Activated T-cell treated with anti-CD3 and anti-CD28 coated beads, Interleukin-2, amount 50 U/mL, for 4 hours (primary cell): ENCODE measurements at regions not wholly inside any gene's neighbourhood (a gene's known extent, or its start where the extent isn't known, plus 50 kb on each side); places are given as distances from the start of the nearest gene placed in this dataset.

Source experiments
- ATAC-seq, 2 donors: fragments of 200-7000 bp; cut with Tn5 transposase; one replicate each; pipeline ENCODE4 v1.10.0; 2021
- DNase-seq: peaks from one replicate; pipeline ENCODE4 v3.0.0-alpha.2; 2020
- H3K27me3 Mint-ChIP-seq: one replicate; pipeline ENCODE4 v1.8.0; 2021; ENCODE audit warnings: low read depth, mixed read lengths
- H3K36me3 Mint-ChIP-seq: one replicate; pipeline ENCODE4 v1.8.0; 2022; ENCODE audit warnings: mixed read lengths; ENCODE audit not compliant: insufficient read depth
- H3K4me1 Mint-ChIP-seq: one replicate; pipeline ENCODE4 v1.8.0; 2021; ENCODE audit warnings: low read depth, mixed read lengths
- H3K4me3 Mint-ChIP-seq: one replicate; pipeline ENCODE4 v1.8.0; 2021; ENCODE audit warnings: mild to moderate bottlenecking, moderate library complexity, mixed read lengths
- H3K9me3 Mint-ChIP-seq: one replicate; pipeline ENCODE4 v1.8.0; 2021; ENCODE audit warnings: mixed read lengths

DNA sequence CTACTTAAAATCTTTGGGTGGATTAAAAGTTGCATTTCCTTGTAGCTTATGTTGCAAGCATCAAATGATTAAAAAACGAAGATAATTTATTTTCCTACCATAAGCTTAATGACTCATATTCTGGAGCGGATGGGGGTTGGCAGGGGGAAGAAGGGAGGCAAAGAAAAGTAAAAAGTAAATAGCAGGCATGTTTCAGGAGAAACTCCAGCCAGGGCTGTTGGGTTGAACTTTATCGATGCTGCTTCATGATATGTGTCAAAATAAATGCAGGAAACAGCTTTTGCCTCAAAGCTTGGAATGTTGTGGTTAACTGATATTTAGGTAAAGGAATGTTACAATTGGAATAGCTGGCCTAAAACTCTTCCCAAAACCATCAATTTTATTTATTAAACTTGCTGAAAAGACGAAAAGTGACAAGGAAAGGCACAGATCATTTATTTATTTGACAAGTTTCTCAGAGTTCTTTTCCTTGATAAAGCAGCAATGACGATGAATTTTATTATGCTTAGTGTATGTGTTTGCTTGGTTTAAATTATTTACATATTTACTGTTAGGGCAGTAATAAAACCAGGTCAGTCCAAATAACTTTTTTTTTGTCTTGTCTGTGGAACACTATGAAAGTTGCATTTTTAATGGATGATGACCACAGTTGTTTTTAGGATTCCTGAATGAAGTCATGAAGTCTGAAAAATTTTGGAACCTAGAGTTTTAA lies 177.9 kb downstream of the PCSK1 start:
- H3K36me3 Mint-ChIP-seq: no peaks in the 10 kb centered on the region
- peaks cover 4% of the 10 kb centered on the region for H3K27me3 Mint-ChIP-seq
- no peak overlapping the region for H3K4me3 Mint-ChIP-seq

DNA sequence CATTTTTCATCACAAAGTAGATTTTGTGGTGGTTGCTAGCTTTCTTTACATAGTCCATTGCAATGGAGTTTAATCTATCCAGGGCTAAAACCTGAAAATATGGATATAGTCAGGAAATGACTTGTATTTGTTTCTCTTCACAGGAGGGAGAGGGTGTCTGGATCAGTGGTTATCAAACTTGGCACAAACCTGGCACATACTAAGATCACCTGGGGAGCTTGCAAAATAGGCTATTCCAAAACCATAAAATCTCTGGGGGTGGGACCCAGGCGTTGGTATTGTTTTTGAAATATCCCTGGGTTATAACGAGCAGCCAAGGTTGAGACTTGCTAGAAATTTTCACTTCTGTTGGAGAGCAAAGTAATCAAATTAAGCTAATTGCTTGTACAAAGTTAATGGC lies 179.9 kb downstream of the PCSK1 start:
- Mint-ChIP-seq H3K36me3 (no peaks in the 10 kb centered on the region), H3K27me3 (no peaks in the 10 kb centered on the region)
- no peak for ATAC-seq

More for the DNA sequence above, 177.9 kb downstream of the PCSK1 start:
- no peak for ATAC-seq
- DNase-seq: no peak
- H3K9me3 Mint-ChIP-seq: no peaks in the 10 kb centered on the region
- peaks cover 7% of the 10 kb centered on the region for H3K4me1 Mint-ChIP-seq

DNA sequence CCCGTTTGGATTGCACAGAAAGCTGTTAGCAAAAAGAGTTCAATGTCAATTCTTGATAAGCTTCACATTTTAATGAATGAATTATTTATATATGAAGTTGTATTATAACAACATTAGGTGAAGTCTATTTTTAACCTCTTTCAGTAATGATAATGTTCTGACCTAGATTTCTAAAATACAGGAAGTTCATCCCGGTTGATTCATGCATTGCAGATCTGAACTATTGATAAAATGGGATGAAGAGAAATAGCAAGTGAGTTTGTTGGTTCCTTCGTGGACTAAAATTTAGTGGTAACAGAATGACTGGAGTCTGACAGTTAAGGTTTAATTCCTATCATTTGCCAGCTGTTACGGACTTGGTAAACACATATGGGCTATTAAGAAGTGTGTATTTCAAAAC lies 180.5 kb downstream of the PCSK1 start:
- H3K36me3 Mint-ChIP-seq: no peaks in the 10 kb centered on the region
- DNase-seq (no peak), ATAC-seq (no peak)
- H3K4me3 Mint-ChIP-seq: no peak overlapping the region
- H3K9me3 Mint-ChIP-seq: no peaks in the 10 kb centered on the region
- H3K27me3 Mint-ChIP-seq: no peaks in the 10 kb centered on the region
- peaks cover under 1% of the 10 kb centered on the region for H3K4me1 Mint-ChIP-seq

More for the DNA sequence above, 179.9 kb downstream of the PCSK1 start:
- no peaks in the 10 kb centered on the region for H3K9me3 Mint-ChIP-seq
- H3K4me1 Mint-ChIP-seq: peaks cover 2% of the 10 kb centered on the region
- no peak overlapping the region for H3K4me3 Mint-ChIP-seq
- DNase-seq: no peak

DNA sequence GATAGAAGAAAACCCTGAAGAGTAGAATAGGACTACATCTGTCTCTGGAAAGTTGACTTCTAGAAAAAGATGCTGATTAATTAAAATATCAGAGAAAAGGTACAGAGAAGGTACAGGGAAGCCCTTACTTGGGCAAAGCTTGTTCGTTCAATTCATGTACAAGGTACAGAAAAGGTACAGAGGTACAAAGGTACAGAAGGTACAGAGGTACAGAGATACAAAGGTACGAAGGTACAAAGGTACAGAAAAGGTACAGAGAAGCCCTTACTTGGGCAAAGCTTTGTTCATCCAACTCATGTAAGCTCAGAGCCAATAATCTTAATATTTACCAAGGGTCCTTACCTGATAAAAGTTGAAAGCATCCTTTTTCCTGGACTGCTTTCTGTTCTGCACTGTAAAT lies 182.3 kb downstream of the PCSK1 start:
- DNase-seq (no peak), ATAC-seq (no peak)
- Mint-ChIP-seq H3K27me3 (peaks cover 2% of the 10 kb centered on the region), H3K36me3 (no peaks in the 10 kb centered on the region), H3K4me1 (no peaks in the 10 kb centered on the region), H3K4me3 (no peak overlapping the region), H3K9me3 (no peaks in the 10 kb centered on the region)

DNA sequence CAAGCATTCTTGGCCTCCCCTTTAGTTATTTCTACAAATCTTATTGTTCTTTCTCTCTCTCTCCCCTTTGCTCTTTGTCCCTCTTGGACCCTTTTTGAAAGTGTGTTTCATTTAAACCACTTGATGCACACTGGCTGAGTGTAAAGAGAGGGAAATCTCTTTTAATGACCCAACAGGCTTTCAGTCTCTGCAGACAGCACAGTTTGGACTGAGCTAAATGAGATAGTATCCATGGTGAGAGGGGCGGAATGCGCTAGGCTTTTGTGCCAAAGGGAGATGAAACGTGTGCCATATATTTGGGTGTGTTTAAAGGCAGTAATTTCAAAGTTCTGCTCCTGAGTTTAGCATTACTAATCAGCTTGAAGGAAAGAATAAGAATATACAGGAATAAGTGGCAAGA lies 184.9 kb downstream of the PCSK1 start:
- H3K9me3 Mint-ChIP-seq: no peaks in the 10 kb centered on the region
- no peaks in the 10 kb centered on the region for H3K4me1 Mint-ChIP-seq
- H3K27me3 Mint-ChIP-seq: peaks cover 7% of the 10 kb centered on the region
- ATAC-seq (no peak), DNase-seq (no peak)
- H3K36me3 Mint-ChIP-seq: no peaks in the 10 kb centered on the region
- H3K4me3 Mint-ChIP-seq: no peak overlapping the region

DNA sequence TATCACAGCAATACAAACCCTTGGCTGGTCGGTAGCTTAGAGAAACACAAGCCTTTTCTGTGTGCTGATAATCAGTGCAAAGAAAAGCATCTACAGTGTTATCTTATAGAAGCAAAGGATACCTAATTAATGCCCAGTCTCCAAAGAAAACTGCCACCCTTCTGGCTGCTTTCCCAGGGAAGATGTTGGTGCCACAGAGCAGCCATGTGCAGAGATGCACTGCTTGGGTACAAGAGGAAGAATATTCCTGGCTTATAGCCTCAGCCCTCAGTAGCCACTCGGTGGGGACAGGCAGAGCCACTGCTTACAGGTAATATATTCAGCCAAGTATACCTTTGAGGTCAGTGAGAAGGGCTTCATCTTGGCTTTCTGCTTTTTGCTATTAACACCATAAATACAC lies 185.3 kb downstream of the PCSK1 start:
- no peak overlapping the region for H3K4me3 Mint-ChIP-seq
- DNase-seq: no peak
- peaks cover 7% of the 10 kb centered on the region for H3K27me3 Mint-ChIP-seq
- H3K4me1 Mint-ChIP-seq: no peaks in the 10 kb centered on the region
- H3K9me3 Mint-ChIP-seq: peaks cover 1% of the 10 kb centered on the region
- ATAC-seq: no peak
- no peaks in the 10 kb centered on the region for H3K36me3 Mint-ChIP-seq

DNA sequence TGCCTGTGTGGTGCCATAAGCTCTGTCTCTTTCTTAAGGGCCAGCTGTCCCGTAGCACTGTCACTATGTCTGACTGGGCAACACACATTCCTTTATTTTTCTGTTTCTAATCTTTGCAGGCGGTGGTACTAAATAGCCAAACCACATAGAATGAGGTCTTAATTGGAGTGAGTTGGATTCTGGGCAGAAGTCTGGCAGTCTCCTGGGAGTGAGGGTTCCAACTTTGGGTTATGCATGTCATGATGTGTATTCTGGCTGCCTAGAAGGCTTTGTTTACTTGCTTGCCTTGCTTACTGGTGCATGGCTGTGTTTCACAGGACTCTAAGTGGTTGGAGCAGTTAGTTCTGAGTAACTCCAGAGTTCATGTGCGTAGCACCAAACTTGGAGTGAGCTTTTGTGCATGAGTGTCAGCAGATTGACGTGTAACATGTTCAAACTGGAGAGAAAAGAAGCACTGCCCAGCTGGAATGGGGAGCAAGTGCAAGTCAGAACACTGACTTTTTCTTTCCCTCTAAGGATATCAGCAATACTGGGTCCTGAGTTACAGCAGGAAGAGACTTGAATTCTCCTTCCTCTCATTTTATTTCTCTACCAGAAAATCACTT lies 185.8 kb downstream of the PCSK1 start:
- peaks cover 7% of the 10 kb centered on the region for H3K27me3 Mint-ChIP-seq
- no peak for DNase-seq
- no peaks in the 10 kb centered on the region for H3K36me3 Mint-ChIP-seq
- no peak for ATAC-seq
- no peak overlapping the region for H3K4me3 Mint-ChIP-seq
- no peaks in the 10 kb centered on the region for H3K4me1 Mint-ChIP-seq
- H3K9me3 Mint-ChIP-seq: peaks cover 3% of the 10 kb centered on the region

DNA sequence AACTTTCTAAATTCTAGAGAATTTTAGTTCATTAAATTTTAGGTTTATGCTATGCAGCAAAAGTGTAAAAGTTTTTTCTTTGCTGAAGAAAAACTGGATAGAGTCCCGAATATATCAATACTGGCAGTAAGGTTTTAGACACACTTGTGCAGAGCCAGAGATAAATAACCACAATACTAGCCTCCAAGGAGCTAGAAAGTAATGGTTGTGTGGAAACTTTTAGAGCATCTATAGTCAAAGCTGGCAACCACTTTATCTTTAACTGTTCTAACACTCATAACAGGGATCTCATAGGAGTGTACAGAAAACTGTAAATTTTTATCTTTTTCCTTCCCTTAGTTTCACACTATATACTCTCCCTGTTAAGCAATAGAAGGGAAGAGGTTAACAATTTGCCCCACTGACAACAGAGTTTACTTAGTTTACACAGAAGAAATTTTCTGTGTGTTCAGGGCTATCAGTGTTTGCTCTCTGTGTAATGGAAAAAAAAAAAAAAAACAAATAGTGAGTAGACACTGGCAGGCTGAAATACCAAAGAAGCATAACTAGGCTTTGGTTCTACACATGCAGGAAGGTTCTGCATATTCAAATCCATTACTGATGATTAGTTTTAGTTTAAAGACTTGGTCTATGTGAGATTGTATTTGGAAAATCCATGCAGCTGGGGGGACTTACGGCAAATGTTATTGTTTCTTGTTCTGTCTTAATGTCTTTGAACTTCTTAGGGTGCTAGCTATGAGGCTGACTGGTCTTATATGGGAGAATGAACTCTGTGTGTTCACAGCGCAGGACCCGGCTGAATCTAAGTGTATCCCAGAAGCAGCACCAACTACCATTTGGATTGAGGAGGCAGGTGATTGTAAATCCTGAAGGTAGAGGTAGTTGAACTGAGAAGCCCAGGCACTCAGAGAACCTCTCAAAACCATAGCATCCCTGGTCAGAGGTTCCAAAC lies 187.6 kb downstream of the PCSK1 start:
- ATAC-seq: no peak
- Mint-ChIP-seq H3K36me3 (no peaks in the 10 kb centered on the region), H3K9me3 (peaks cover 3% of the 10 kb centered on the region), H3K4me3 (no peak overlapping the region), H3K4me1 (no peaks in the 10 kb centered on the region), H3K27me3 (peaks cover 7% of the 10 kb centered on the region)
- DNase-seq: no peak

DNA sequence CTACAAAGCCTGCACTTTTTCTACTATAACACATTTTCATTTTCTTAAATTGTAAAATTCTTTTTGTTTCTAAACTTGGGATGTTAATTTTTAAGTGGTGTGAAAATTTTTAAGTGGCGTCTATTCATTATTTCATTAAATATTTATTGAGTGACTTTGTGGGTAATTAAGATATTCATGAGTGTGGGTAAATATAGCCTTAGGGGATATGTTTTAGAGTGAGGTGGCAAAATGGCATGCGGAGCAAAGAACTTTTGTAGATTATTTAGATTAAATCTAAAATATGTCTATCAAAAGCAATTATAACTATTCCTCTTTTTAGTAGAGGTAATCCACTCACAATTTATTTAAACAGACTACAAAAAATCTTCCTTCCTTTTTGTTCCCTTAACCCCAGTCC lies 188.4 kb downstream of the PCSK1 start:
- DNase-seq (no peak), ATAC-seq (no peak)
- Mint-ChIP-seq H3K27me3 (peaks cover 7% of the 10 kb centered on the region), H3K9me3 (peaks cover 3% of the 10 kb centered on the region), H3K36me3 (no peaks in the 10 kb centered on the region), H3K4me1 (no peaks in the 10 kb centered on the region), H3K4me3 (no peak overlapping the region)

DNA sequence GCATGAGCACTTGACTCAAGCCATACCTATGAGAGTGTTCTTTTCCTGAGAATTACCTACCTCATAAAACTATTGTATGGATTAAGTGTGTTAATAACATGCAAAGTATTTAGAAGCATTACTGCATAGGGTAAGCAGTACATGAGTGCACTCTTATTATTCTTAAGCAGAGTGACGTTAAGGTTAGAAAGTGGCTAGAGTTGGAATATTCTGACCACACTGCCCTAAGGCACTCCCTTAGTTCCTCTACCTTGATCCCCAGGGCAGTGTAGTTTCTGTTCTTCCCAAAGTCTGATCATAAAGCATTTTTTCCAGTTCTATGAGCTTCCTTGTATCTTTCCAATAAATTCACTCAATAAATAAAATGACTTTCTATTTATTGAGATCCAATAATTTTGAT lies 189.2 kb downstream of the PCSK1 start:
- DNase-seq (no peak), ATAC-seq (no peak)
- Mint-ChIP-seq H3K27me3 (peaks cover 7% of the 10 kb centered on the region), H3K9me3 (peaks cover 3% of the 10 kb centered on the region), H3K36me3 (no peaks in the 10 kb centered on the region), H3K4me3 (no peak overlapping the region), H3K4me1 (no peaks in the 10 kb centered on the region)

DNA sequence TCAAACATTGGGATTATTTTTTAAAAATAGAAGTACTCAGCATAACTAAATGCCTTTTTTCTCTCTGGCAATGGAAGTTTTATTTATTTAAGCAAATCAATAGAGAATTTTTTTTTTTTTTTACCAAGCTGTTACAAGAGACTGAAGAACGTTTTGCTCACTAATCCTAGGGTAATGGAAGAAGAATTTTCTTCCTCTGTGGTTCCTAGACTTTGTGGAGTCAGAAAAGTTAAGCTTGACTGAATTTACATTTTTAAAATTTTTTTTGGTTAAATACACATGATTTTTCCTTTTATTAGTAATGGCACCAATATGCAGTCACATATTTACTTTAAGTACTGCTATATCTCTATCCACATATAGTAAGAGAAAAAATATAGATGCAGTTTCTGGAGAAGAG lies 189.8 kb downstream of the PCSK1 start:
- Mint-ChIP-seq H3K27me3 (peaks cover 7% of the 10 kb centered on the region), H3K4me1 (no peaks in the 10 kb centered on the region), H3K36me3 (no peaks in the 10 kb centered on the region), H3K4me3 (no peak overlapping the region), H3K9me3 (peaks cover 3% of the 10 kb centered on the region)
- no peak for ATAC-seq
- DNase-seq: no peak

DNA sequence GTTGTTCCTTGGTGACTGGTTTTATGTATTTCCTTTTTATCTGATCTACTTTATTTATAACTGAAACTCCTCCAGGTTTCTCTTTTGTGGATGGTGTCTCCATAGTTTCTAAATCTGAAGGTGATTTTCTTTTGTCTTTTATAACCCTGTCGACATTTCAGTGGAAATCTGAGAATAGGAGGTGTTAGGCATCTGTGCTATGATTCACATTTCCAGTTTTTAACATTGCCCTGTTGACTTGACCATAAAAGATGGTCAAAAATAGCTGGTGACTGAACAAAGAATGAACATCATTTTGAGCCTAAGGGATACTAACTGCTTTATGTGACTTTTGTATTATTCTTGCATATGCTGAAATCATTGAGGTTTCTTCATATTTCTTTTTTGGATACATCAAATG lies 190.5 kb downstream of the PCSK1 start:
- Mint-ChIP-seq H3K4me1 (no peaks in the 10 kb centered on the region), H3K9me3 (peaks cover 3% of the 10 kb centered on the region), H3K27me3 (peaks cover 7% of the 10 kb centered on the region), H3K36me3 (no peaks in the 10 kb centered on the region), H3K4me3 (no peak overlapping the region)
- DNase-seq: no peak
- no peak for ATAC-seq

DNA sequence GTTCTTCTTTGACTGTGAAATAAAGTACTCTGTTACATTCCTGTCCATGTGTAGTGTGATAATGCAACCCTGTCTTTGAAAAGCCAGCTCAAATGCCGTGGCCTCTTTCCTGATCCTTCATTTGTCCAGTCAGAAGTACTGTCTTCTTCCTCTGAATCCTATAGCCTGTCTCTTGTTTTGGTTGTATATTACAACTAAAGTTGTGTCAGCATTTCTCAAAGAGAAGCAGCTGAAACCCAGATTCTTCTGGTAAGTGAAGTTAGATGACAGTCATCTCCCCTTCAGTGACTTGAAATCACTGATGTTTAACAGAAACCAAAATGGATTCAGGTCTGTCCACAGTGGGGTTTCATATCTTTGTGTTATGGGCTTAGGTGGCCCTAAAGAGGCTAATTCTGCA lies 196.2 kb downstream of the PCSK1 start:
- peaks cover 4% of the 10 kb centered on the region for H3K27me3 Mint-ChIP-seq
- DNase-seq: no peak
- no peak overlapping the region for H3K4me3 Mint-ChIP-seq
- H3K4me1 Mint-ChIP-seq: no peaks in the 10 kb centered on the region
- ATAC-seq: no peak
- no peaks in the 10 kb centered on the region for H3K9me3 Mint-ChIP-seq
- no peaks in the 10 kb centered on the region for H3K36me3 Mint-ChIP-seq

DNA sequence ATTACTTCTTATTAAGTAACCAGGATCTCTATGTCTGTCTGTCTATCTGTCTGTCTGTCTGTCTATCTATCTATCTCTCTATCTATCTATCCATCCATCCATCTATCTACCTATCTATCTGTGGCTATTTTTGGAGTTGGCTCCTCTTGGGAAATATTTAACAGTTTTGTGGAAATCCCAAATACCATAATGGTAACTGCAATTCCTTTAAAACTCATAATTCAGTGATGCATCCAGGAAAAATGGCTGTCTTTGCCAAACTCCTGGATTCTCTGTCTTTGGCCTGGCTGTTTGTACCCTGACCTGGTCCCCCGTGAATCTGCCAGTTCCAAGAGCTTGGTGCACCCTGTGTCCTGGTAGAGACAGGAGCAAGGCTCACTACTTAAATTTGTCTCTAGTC lies 197.0 kb downstream of the PCSK1 start:
- Mint-ChIP-seq H3K36me3 (no peaks in the 10 kb centered on the region), H3K9me3 (no peaks in the 10 kb centered on the region), H3K4me1 (no peaks in the 10 kb centered on the region), H3K27me3 (peaks cover 4% of the 10 kb centered on the region), H3K4me3 (no peak overlapping the region)
- ATAC-seq: no peak
- DNase-seq: no peak
